GM18511 (cell line): ENCODE measurements at regions not wholly inside any gene's neighbourhood (a gene's known extent, or its start where the extent isn't known, plus 50 kb on each side); places are given as distances from the start of the nearest gene placed in this dataset.
"Not testable (repeated sequence)": the region's sequence is repeated elsewhere in the genome, so short reads cannot be mapped to it uniquely, and the experiment has no call there.

Experiments
- ATAC-seq: cut with Tn5 transposase; IDR thresholded peaks from one replicate; pipeline ENCODE4 v1.9.1; 2021; ENCODE audit warnings: mild to moderate bottlenecking, moderate library complexity; ENCODE audit not compliant: unreplicated experiment

- ATAC-seq, result no peak
Observed at GRCh38 chr3:176247191-176247590, 950.1 kb downstream of the TBL1XR1 start.

- ATAC-seq, result no peak
Observed at GRCh38 chr3:176219970-176220369, 977.3 kb downstream of the TBL1XR1 start.

- ATAC-seq, result no peak
Observed at GRCh38 chr3:176214758-176215157, 982.5 kb downstream of the TBL1XR1 start.

GRCh38 chr3:176213314-176213713 lies 984.0 kb downstream of the TBL1XR1 start:
- ATAC-seq, result not testable (repeated sequence)

GRCh38 chr3:176208915-176209314 lies 988.4 kb downstream of the TBL1XR1 start:
- ATAC-seq, result no peak

GRCh38 chr3:176208283-176208682 lies 989.0 kb downstream of the TBL1XR1 start:
- ATAC-seq, result no peak

- ATAC-seq, result no peak
Observed at GRCh38 chr3:176206809-176207208, 990.5 kb downstream of the TBL1XR1 start.

- ATAC-seq, result no peak
Observed at GRCh38 chr3:176202652-176203051, 994.6 kb downstream of the TBL1XR1 start.

GRCh38 chr3:176193032-176193730 lies 1004.1 kb downstream of the TBL1XR1 start:
- ATAC-seq, result no peak

- ATAC-seq, result no peak
Observed at GRCh38 chr3:176190755-176191154, 1006.5 kb downstream of the TBL1XR1 start.

GRCh38 chr3:176183181-176183580 lies 1014.1 kb downstream of the TBL1XR1 start:
- ATAC-seq, result no peak

GRCh38 chr3:176174060-176174459 lies 1023.2 kb downstream of the TBL1XR1 start:
- no peak for ATAC-seq

GRCh38 chr3:176172492-176172891 lies 1024.8 kb downstream of the TBL1XR1 start:
- ATAC-seq, result no peak

GRCh38 chr3:176167272-176167671 lies 1030.0 kb downstream of the TBL1XR1 start:
- no peak for ATAC-seq

- no peak for ATAC-seq
Observed at GRCh38 chr3:176160997-176161396, 1036.3 kb downstream of the TBL1XR1 start.

GRCh38 chr3:176159796-176160195 lies 1037.5 kb downstream of the TBL1XR1 start:
- ATAC-seq, result no peak

- no peak for ATAC-seq
Observed at GRCh38 chr3:176155012-176155411, 1042.3 kb downstream of the TBL1XR1 start.

- ATAC-seq, result no peak
Observed at GRCh38 chr3:176149567-176149966, 1047.7 kb downstream of the TBL1XR1 start.

GRCh38 chr3:176147251-176147650 lies 1050.0 kb downstream of the TBL1XR1 start:
- no peak for ATAC-seq

- ATAC-seq, result no peak
Observed at GRCh38 chr3:176141837-176142236, 1055.4 kb downstream of the TBL1XR1 start.

- no peak for ATAC-seq
Observed at GRCh38 chr3:176120507-176120906, 1076.8 kb downstream of the TBL1XR1 start.

GRCh38 chr3:176119826-176120225 lies 1077.5 kb downstream of the TBL1XR1 start:
- no peak for ATAC-seq

GRCh38 chr3:176106380-176106779 lies 1090.9 kb downstream of the TBL1XR1 start:
- ATAC-seq, result no peak
